PC-9 (cell line): ENCODE measurements at regions not wholly inside any gene's neighbourhood (a gene's known extent, or its start where the extent isn't known, plus 50 kb on each side); places are given as distances from the start of the nearest gene placed in this dataset.

ENCODE experiments used
- BruUV-seq: library from RNA; stranded (reverse); fragments of 400-500 nt; replicated peaks from 2 replicates; lab custom pipeline; 2021; lab: Mats Ljungman, UMichigan
- CTCF ChIA-PET: fragments of 300-600 bp; sonication (Branson Sonifier 250); formaldehyde crosslinking; loops from one replicate; lab custom pipeline; 2022; ENCODE audit warnings: antibody characterized with exemption; lab: Charles Lee
- POLR2A ChIA-PET: fragments of 300-600 bp; sonication (Branson Sonifier 250); formaldehyde crosslinking; loops from one replicate; lab custom pipeline; 2022; ENCODE audit warnings: antibody characterized with exemption; ENCODE audit not compliant: unreplicated experiment; lab: Charles Lee
- DNase-seq, 2 experiments: peaks; one replicate each; pipeline versions ENCODE4 v3.0.0 to v3.0.0-alpha.2; 2015 to 2022; ENCODE audit warnings: mixed read lengths in 1 of 2
- H2AFZ ChIP-seq: fragments of 200-600 bp; sonication (generic); 2 replicates; pipeline ENCODE4 v1.8.1; 2017; ENCODE audit warnings: antibody characterized with exemption
- H3F3A ChIP-seq: fragments of 200-600 bp; sonication (generic); 2 replicates; pipeline ENCODE4 v1.8.1; 2017; ENCODE audit warnings: antibody characterized with exemption, mild to moderate bottlenecking, low read depth; ENCODE audit not compliant: insufficient read depth
- H3K27ac ChIP-seq: fragments of 200-600 bp; sonication (generic); 2 replicates; pipeline ENCODE4 v1.6.1; 2016; ENCODE audit warnings: mixed run types
- H3K27me3 ChIP-seq: fragments of 200-600 bp; sonication (generic); 2 replicates; pipeline ENCODE4 v1.6.1; 2016; ENCODE audit warnings: low read depth, mixed run types; ENCODE audit not compliant: insufficient read depth
- H3K36me3 ChIP-seq: fragments of 200-600 bp; sonication (generic); 2 replicates; pipeline ENCODE4 v1.6.1; 2016; ENCODE audit warnings: low read depth, mixed run types
- H3K4me1 ChIP-seq: fragments of 200-600 bp; sonication (generic); replicated peaks from 2 replicates; pipeline ENCODE4 v1.6.1; 2016; ENCODE audit warnings: mixed run types; ENCODE audit not compliant: insufficient read depth
- H3K4me2 ChIP-seq: fragments of 200-600 bp; sonication (generic); 2 replicates; pipeline ENCODE4 v1.6.1; 2017; ENCODE audit warnings: mixed run types
- H3K4me3 ChIP-seq: fragments of 200-600 bp; sonication (generic); 2 replicates; pipeline ENCODE4 v1.6.1; 2016; ENCODE audit warnings: mixed run types
- H3K79me2 ChIP-seq: fragments of 200-600 bp; sonication (generic); 2 replicates; pipeline ENCODE4 v1.6.1; 2017; ENCODE audit warnings: low read depth, mixed run types
- H3K9me2 ChIP-seq: fragments of 200-600 bp; sonication (generic); 2 replicates; pipeline ENCODE4 v1.8.1; 2017; ENCODE audit warnings: mild to moderate bottlenecking; ENCODE audit not compliant: insufficient read depth
- H3K9me3 ChIP-seq: fragments of 200-600 bp; sonication (generic); 2 replicates; pipeline ENCODE4 v1.8.1; 2016; ENCODE audit warnings: low read depth; ENCODE audit not compliant: insufficient read depth
- H4K20me1 ChIP-seq: fragments of 200-600 bp; sonication (generic); 2 replicates; pipeline ENCODE4 v1.8.1; 2017; ENCODE audit not compliant: insufficient read depth
- CTCF ChIP-seq: fragments of 200-600 bp; sonication (generic); conservative IDR thresholded peaks from 2 replicates; pipeline ENCODE4 v1.6.1; 2017; ENCODE audit warnings: mixed run types, antibody characterized with exemption, mild to moderate bottlenecking, moderate library complexity
- EZH2 ChIP-seq: fragments of 200-600 bp; sonication (generic); IDR thresholded peaks from 2 replicates; pipeline ENCODE4 v1.8.0; 2017; ENCODE audit warnings: antibody characterized with exemption, low read depth
- intact Hi-C: fragments of 100-400 bp; cut with micrococcal nuclease; formaldehyde crosslinking; loops from one replicate; pipeline ENCODE4 v1.10.0; 2022; ENCODE audit not compliant: unreplicated experiment

GRCh38 chr4:33067221-33067620 lies 2347.1 kb downstream of the PCDH7 start:
- no peaks in the 10 kb centered on the region for H3K36me3 ChIP-seq
- BruUV-seq, result no TSS peak
- no peaks in the 10 kb centered on the region for H3K79me2 ChIP-seq
- no peaks in the 10 kb centered on the region for H3K9me3 ChIP-seq
- no peaks in the 10 kb centered on the region for H3K4me1 ChIP-seq
- ChIA-PET POLR2A (no interaction called here), CTCF (no interaction called here)
- no peaks in the 10 kb centered on the region for H3K27me3 ChIP-seq
- H3K9me2 ChIP-seq, result no peaks in the 10 kb centered on the region
- H3K27ac ChIP-seq, result no peak overlapping the region
- no peak overlapping the region for H3K4me2 ChIP-seq
- H4K20me1 ChIP-seq, result no peaks in the 10 kb centered on the region; the same call in 1 of the 2 replicates
- H3K4me3 ChIP-seq, result no peak overlapping the region
- intact Hi-C loops, result no loop called here
- H2AFZ ChIP-seq, result no peak overlapping the region
- no peaks in the 10 kb centered on the region for H3F3A ChIP-seq
- TF ChIP-seq EZH2, result no peak
- no peak for TF ChIP-seq CTCF
- no peak for DNase-seq

GRCh38 chr4:33068539-33068938 lies 2348.4 kb downstream of the PCDH7 start:
- no peak overlapping the region for H3K4me3 ChIP-seq
- H3K27ac ChIP-seq, result no peak overlapping the region
- H2AFZ ChIP-seq, result no peak overlapping the region
- POLR2A ChIA-PET, result no interaction called here
- H3K4me1 ChIP-seq, result no peaks in the 10 kb centered on the region
- TF ChIP-seq EZH2 (no peak), CTCF (no peak)
- no peaks in the 10 kb centered on the region for H3K27me3 ChIP-seq
- no peak overlapping the region for H3K4me2 ChIP-seq
- DNase-seq, result no peak
- no peaks in the 10 kb centered on the region for H3K36me3 ChIP-seq
- H4K20me1 ChIP-seq, result no peaks in the 10 kb centered on the region; the same call in 1 of the 2 replicates
- no peaks in the 10 kb centered on the region for H3K79me2 ChIP-seq
- BruUV-seq, result no TSS peak
- intact Hi-C loops, result no loop called here
- no peaks in the 10 kb centered on the region for H3K9me3 ChIP-seq
- no peaks in the 10 kb centered on the region for H3F3A ChIP-seq
- no peaks in the 10 kb centered on the region for H3K9me2 ChIP-seq
- CTCF ChIA-PET, result no interaction called here

- TF ChIP-seq EZH2 (no peak), CTCF (no peak)
- Histone ChIP-seq H3K9me2 (no peaks in the 10 kb centered on the region), H3K27ac (no peak overlapping the region), H3K4me3 (no peak overlapping the region), H3K4me1 (no peaks in the 10 kb centered on the region), H4K20me1 (no peaks in the 10 kb centered on the region), H3K9me3 (no peaks in the 10 kb centered on the region), H2AFZ (no peak overlapping the region), H3K36me3 (no peaks in the 10 kb centered on the region), H3F3A (no peaks in the 10 kb centered on the region), H3K27me3 (no peaks in the 10 kb centered on the region), H3K4me2 (no peak overlapping the region), H3K79me2 (no peaks in the 10 kb centered on the region)
- intact Hi-C loops, result no loop called here
- DNase-seq, result no peak
- BruUV-seq, result no TSS peak
- ChIA-PET POLR2A (no interaction called here), CTCF (no interaction called here)
Measured at GRCh38 chr4:33071535-33071934, 2351.4 kb downstream of the PCDH7 start.
